ENCODE measurements at regions not wholly inside any gene's neighbourhood (a gene's known extent, or its start where the extent isn't known, plus 50 kb on each side); places are given as distances from the start of the nearest gene placed in this dataset.

GRCh38 chr6:121851056-121851455, 415.6 kb downstream of the GJA1 start:
- H3K9me3 Mint-ChIP-seq (ENCODE audit: unreplicated experiment) = no peaks in the 10 kb centered on the region
- H3K36me3 Mint-ChIP-seq (ENCODE audit: unreplicated experiment) = no peaks in the 10 kb centered on the region
- no peak for TF ChIP-seq CTCF (IDR thresholded peaks at IDR 0.05; ENCODE audit: partially characterized antibody, unreplicated experiment)
- no peak for DNase-seq
- H3K4me3 Mint-ChIP-seq (ENCODE audit: unreplicated experiment) = no peak overlapping the region
- H3K27ac Mint-ChIP-seq (ENCODE audit: unreplicated experiment) = peak overlapping the region; percentile 73
- no peaks in the 10 kb centered on the region for H3K27me3 Mint-ChIP-seq (ENCODE audit: unreplicated experiment)
- peaks cover 13% of the 10 kb centered on the region for H3K4me1 Mint-ChIP-seq (ENCODE audit: low read depth, unreplicated experiment)

GRCh38 chr6:121853686-121854085, 418.2 kb downstream of the GJA1 start:
- Mint-ChIP-seq H3K4me1 (ENCODE audit: low read depth, unreplicated experiment) (peaks cover 7% of the 10 kb centered on the region), H3K36me3 (ENCODE audit: unreplicated experiment) (no peaks in the 10 kb centered on the region), H3K27me3 (ENCODE audit: unreplicated experiment) (no peaks in the 10 kb centered on the region), H3K4me3 (ENCODE audit: unreplicated experiment) (no peak overlapping the region), H3K9me3 (ENCODE audit: unreplicated experiment) (peaks cover 2% of the 10 kb centered on the region), H3K27ac (ENCODE audit: unreplicated experiment) (no peak overlapping the region)
- no peak for TF ChIP-seq CTCF (IDR thresholded peaks at IDR 0.05; ENCODE audit: partially characterized antibody, unreplicated experiment)
- DNase-seq = no peak

GRCh38 chr6:121855521-121855920, 420.1 kb downstream of the GJA1 start:
- Mint-ChIP-seq H3K27me3 (ENCODE audit: unreplicated experiment) (no peaks in the 10 kb centered on the region), H3K27ac (ENCODE audit: unreplicated experiment) (no peak overlapping the region), H3K36me3 (ENCODE audit: unreplicated experiment) (no peaks in the 10 kb centered on the region), H3K4me3 (ENCODE audit: unreplicated experiment) (no peak overlapping the region), H3K9me3 (ENCODE audit: unreplicated experiment) (peaks cover 2% of the 10 kb centered on the region), H3K4me1 (ENCODE audit: low read depth, unreplicated experiment) (peaks cover 4% of the 10 kb centered on the region)
- TF ChIP-seq CTCF (IDR thresholded peaks at IDR 0.05; ENCODE audit: partially characterized antibody, unreplicated experiment) = no peak
- no peak for DNase-seq

- no peaks in the 10 kb centered on the region for H3K27me3 Mint-ChIP-seq (ENCODE audit: unreplicated experiment)
- no peaks in the 10 kb centered on the region for H3K4me1 Mint-ChIP-seq (ENCODE audit: low read depth, unreplicated experiment)
Measured at GRCh38 chr6:121856296-121856695, 420.9 kb downstream of the GJA1 start.

GRCh38 chr6:121857551-121857950, 422.1 kb downstream of the GJA1 start:
- Mint-ChIP-seq H3K27me3 (ENCODE audit: unreplicated experiment) (no peaks in the 10 kb centered on the region), H3K4me1 (ENCODE audit: low read depth, unreplicated experiment) (no peaks in the 10 kb centered on the region), H3K9me3 (ENCODE audit: unreplicated experiment) (peaks cover 2% of the 10 kb centered on the region), H3K36me3 (ENCODE audit: unreplicated experiment) (no peaks in the 10 kb centered on the region), H3K4me3 (ENCODE audit: unreplicated experiment) (no peak overlapping the region), H3K27ac (ENCODE audit: unreplicated experiment) (no peak overlapping the region)
- no peak for DNase-seq
- TF ChIP-seq CTCF (IDR thresholded peaks at IDR 0.05; ENCODE audit: partially characterized antibody, unreplicated experiment) = no peak

More at GRCh38 chr6:121856296-121856695, 420.9 kb downstream of the GJA1 start:
- no peak for DNase-seq
- Mint-ChIP-seq H3K9me3 (ENCODE audit: unreplicated experiment) (peaks cover 2% of the 10 kb centered on the region), H3K4me3 (ENCODE audit: unreplicated experiment) (no peak overlapping the region), H3K27ac (ENCODE audit: unreplicated experiment) (no peak overlapping the region), H3K36me3 (ENCODE audit: unreplicated experiment) (no peaks in the 10 kb centered on the region)
- TF ChIP-seq CTCF (IDR thresholded peaks at IDR 0.05; ENCODE audit: partially characterized antibody, unreplicated experiment) = no peak
